Gastroesophageal sphincter (tissue), 4 donors: ENCODE measurements at regions not wholly inside any gene's neighbourhood (a gene's known extent, or its start where the extent isn't known, plus 50 kb on each side); places are given as distances from the start of the nearest gene placed in this dataset.

Experiments
- ATAC-seq: fragments of 150-250 bp; one replicate; pipeline ENCODE4 v1.9.1; 2016; ENCODE audit warnings: mild to moderate bottlenecking, moderate library complexity
- H3K27ac ChIP-seq, 4 donors: fragments of 200-600 bp; sonication (generic) in 3 of 4; 1 replicate in 3 of 4; 2 replicates in 1 of 4; pipeline ENCODE4 v1.5.1; 2016 to 2019
- H3K27me3 ChIP-seq: fragments of 200-600 bp; sonication (generic); one replicate; pipeline ENCODE4 v1.5.1; 2019
- H3K36me3 ChIP-seq, 2 donors: fragments of 200-600 bp; sonication (generic); one replicate each; pipeline ENCODE4 v1.5.1; 2019; ENCODE audit warnings: control low read depth in 1 of 2
- H3K4me1 ChIP-seq, 3 donors: fragments of 200-600 bp; sonication (generic); 1 replicate in 2 of 3; 2 replicates in 1 of 3; pipeline ENCODE4 v1.5.1; 2016 to 2019; ENCODE audit warnings: control low read depth in 2 of 3
- H3K4me3 ChIP-seq, 2 donors: fragments of 200-600 bp; sonication (generic); one replicate each; pipeline ENCODE4 v1.5.1; 2019; ENCODE audit warnings: mild to moderate bottlenecking in 1 of 2, moderate library complexity in 1 of 2
- H3K9me3 ChIP-seq, 3 donors: fragments of 200-600 bp; sonication (generic); one replicate each; pipeline ENCODE4 v1.5.1; 2017 to 2019; ENCODE audit warnings: control low read depth in 2 of 3
- EP300 ChIP-seq: sonication (generic); formaldehyde crosslinking; IDR thresholded peaks from one replicate; pipeline ENCODE4 v1.6.1; 2017; ENCODE audit warnings: antibody characterized with exemption, mild to moderate bottlenecking
- POLR2A ChIP-seq, 2 donors: fragments of 450-650 bp; IDR thresholded peaks; one replicate each; pipeline ENCODE4 v1.6.1; 2017; ENCODE audit warnings: antibody characterized with exemption in 2 of 2, mild to moderate bottlenecking in 2 of 2, moderate library complexity in 1 of 2
- POLR2AphosphoS5 ChIP-seq: sonication (generic); formaldehyde crosslinking; IDR thresholded peaks from one replicate; pipeline ENCODE4 v1.6.1; 2017; ENCODE audit warnings: antibody characterized with exemption
- WGBS, 2 donors: methylation state at CpG; one replicate each; pipeline ENCODE4 v1.1.5; 2018; ENCODE audit warnings: low coverage in 1 of 2; 5-methylcytosine and 5-hydroxymethylcytosine counted together
- TF ChIP-seq, protein P1 (sequence below), 4 experiments: fragments of 200-600 bp in 2 of 4; fragments of 450-650 bp in 2 of 4; sonication (generic) in 1 of 4; IDR thresholded peaks; one replicate each; pipeline ENCODE4 v1.5.1; 2017 to 2019; ENCODE audit warnings: antibody characterized with exemption in 4 of 4, mild to moderate bottlenecking in 2 of 4, moderate library complexity in 2 of 4

DNA sequence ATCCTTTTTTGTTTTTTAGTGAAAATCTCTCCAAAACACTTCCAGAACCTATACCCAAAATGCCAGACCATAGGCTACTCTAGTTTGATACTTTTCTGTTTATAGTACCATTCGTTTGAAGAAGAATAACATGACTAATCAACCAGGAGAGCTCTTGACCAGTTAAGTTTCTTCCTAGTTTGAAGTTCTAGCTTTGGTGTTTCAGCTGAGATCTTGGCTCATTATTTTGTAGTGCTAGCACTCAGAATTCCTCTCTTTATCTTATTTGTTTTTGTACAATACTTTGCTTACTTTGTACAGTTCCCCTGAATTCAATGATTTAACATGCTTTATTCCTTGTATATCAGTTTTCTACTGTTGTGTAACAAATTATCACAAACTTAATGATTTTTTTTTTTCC lies 911.6 kb downstream of the EFNA5 start:
- no peak for TF ChIP-seq EP300
- no peak for ATAC-seq
- Histone ChIP-seq H3K27me3 (no peaks in the 10 kb centered on the region), H3K36me3 (no peaks in the 10 kb centered on the region), H3K4me1 (no peaks in the 10 kb centered on the region), H3K27ac (no peak overlapping the region), H3K4me3 (no peak overlapping the region), H3K9me3 (no peaks in the 10 kb centered on the region)
- WGBS, 2 donors = 71 to 75% methylated on average over 1 of the region's 1 CpG

- TF ChIP-seq, protein P1, sequence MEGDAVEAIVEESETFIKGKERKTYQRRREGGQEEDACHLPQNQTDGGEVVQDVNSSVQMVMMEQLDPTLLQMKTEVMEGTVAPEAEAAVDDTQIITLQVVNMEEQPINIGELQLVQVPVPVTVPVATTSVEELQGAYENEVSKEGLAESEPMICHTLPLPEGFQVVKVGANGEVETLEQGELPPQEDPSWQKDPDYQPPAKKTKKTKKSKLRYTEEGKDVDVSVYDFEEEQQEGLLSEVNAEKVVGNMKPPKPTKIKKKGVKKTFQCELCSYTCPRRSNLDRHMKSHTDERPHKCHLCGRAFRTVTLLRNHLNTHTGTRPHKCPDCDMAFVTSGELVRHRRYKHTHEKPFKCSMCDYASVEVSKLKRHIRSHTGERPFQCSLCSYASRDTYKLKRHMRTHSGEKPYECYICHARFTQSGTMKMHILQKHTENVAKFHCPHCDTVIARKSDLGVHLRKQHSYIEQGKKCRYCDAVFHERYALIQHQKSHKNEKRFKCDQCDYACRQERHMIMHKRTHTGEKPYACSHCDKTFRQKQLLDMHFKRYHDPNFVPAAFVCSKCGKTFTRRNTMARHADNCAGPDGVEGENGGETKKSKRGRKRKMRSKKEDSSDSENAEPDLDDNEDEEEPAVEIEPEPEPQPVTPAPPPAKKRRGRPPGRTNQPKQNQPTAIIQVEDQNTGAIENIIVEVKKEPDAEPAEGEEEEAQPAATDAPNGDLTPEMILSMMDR (IDR thresholded peaks at IDR 0.05) = no peak
- TF ChIP-seq POLR2AphosphoS5 (no peak), EP300 (no peak), POLR2A (IDR thresholded peaks at IDR 0.05) (no peak)
- no peaks in the 10 kb centered on the region for H3K36me3 ChIP-seq
- H3K4me1 ChIP-seq = no peaks in the 10 kb centered on the region
- 82 to 83% methylated on average over 3 of the region's 3 CpGs for WGBS, 2 donors
- no peaks in the 10 kb centered on the region for H3K27me3 ChIP-seq
- no peak overlapping the region for H3K4me3 ChIP-seq
- no peak overlapping the region for H3K27ac ChIP-seq
- no peak for ATAC-seq
- H3K9me3 ChIP-seq = no peaks in the 10 kb centered on the region
These were observed 913.1 kb downstream of the EFNA5 start for GRCh38 chr5:106757672-106758071.

GRCh38 chr5:106755789-106756188 lies 914.9 kb downstream of the EFNA5 start:
- 96 to 100% methylated on average over 1 to 4 of the region's 4 CpGs for WGBS, 2 donors
- H3K4me1 ChIP-seq = no peaks in the 10 kb centered on the region
- H3K36me3 ChIP-seq = no peaks in the 10 kb centered on the region
- H3K9me3 ChIP-seq = no peaks in the 10 kb centered on the region
- H3K27me3 ChIP-seq = no peaks in the 10 kb centered on the region
- TF ChIP-seq POLR2A (IDR thresholded peaks at IDR 0.05) (no peak), EP300 (no peak), POLR2AphosphoS5 (no peak)
- TF ChIP-seq, protein P1 (IDR thresholded peaks at IDR 0.05) = no peak
- H3K4me3 ChIP-seq = no peak overlapping the region
- H3K27ac ChIP-seq = no peak overlapping the region
- no peak for ATAC-seq

DNA sequence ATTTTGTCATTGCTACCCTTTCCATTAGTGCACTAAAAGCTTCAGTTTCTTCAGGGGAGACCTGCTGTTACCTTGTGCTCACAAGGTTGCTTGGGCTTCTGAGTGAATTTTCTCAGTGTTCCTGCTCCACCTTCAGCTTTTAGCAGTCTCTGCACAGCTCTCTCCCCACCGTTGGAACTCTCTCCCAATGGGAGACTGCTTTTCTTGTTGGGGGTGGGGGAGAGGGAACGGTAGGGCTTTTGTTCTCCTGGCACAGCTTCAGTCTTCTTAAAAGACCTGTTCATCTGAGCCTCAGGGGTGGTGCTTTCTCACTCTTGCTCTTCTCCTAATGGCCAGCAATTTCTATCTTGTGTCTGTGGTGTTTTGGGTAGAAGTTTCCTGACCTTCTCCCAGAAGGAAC lies 915.7 kb downstream of the EFNA5 start:
- WGBS, 2 donors = 20 to 28% methylated on average over 1 to 2 of the region's 2 CpGs
- ATAC-seq = no peak
- no peaks in the 10 kb centered on the region for H3K27me3 ChIP-seq
- no peaks in the 10 kb centered on the region for H3K36me3 ChIP-seq
- TF ChIP-seq POLR2AphosphoS5 (no peak), EP300 (no peak), POLR2A (IDR thresholded peaks at IDR 0.05) (no peak)
- TF ChIP-seq, protein P1 (IDR thresholded peaks at IDR 0.05) = no peak
- H3K27ac ChIP-seq = no peak overlapping the region
- H3K9me3 ChIP-seq = no peaks in the 10 kb centered on the region
- no peak overlapping the region for H3K4me3 ChIP-seq
- H3K4me1 ChIP-seq = no peaks in the 10 kb centered on the region

DNA sequence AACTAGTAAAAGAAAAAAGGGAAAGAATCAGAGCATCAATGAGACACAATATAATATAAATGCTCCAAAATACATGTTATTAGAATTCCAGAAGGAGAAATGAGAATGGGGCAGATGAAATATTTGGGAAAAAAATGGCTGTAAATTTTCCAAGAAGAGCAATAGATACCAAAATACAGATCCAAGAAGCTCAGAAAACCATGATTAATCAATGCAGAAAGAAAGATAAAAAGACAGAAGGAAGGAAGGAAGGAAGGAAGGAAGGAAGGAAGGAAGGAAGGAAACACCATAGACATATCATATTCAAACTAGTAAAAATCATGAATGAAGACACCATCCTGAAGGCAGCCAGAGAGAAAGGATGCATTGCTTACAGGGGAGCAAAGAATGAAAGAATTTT lies 920.9 kb downstream of the EFNA5 start:
- Histone ChIP-seq H3K9me3 (no peaks in the 10 kb centered on the region), H3K27ac (no peak overlapping the region), H3K27me3 (no peaks in the 10 kb centered on the region), H3K4me3 (no peak overlapping the region), H3K4me1 (no peaks in the 10 kb centered on the region), H3K36me3 (no peaks in the 10 kb centered on the region)
- TF ChIP-seq POLR2A (IDR thresholded peaks at IDR 0.05) (no peak), POLR2AphosphoS5 (no peak), EP300 (no peak)
- TF ChIP-seq, protein P1 (IDR thresholded peaks at IDR 0.05) = no peak
- no peak for ATAC-seq

DNA sequence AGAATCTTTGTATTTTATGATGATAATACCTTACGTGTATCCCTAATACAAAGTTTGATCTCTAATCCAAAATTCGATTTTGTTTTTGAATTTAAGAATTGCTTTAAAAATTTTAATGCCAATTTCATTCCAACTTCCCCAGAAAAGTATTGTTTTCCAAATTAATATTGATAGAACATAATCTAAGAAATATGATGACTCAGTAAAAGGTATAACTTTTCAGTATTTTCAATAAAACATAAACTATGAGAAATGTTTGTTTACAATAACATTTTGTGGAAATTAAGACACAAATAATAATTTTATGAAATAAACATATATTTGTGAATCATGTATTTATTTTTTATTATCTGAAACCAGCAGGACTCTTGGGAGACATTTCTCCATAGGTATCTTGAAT lies 931.6 kb downstream of the EFNA5 start:
- TF ChIP-seq, protein P1 (IDR thresholded peaks at IDR 0.05) = no peak
- TF ChIP-seq POLR2AphosphoS5 = no peak
- TF ChIP-seq EP300 = no peak
- TF ChIP-seq POLR2A (IDR thresholded peaks at IDR 0.05) = no peak
- Histone ChIP-seq H3K27me3 (no peaks in the 10 kb centered on the region), H3K36me3 (no peaks in the 10 kb centered on the region), H3K4me1 (no peaks in the 10 kb centered on the region), H3K4me3 (no peak overlapping the region), H3K9me3 (peaks cover 0 to 19% (median 0%) of the 10 kb centered on the region in 3 donors), H3K27ac (no peak overlapping the region)
- 85% methylated on average over 2 of the region's 2 CpGs for WGBS, 2 donors
- ATAC-seq = no peak
